ENCODE measurements at regions not wholly inside any gene's neighbourhood (a gene's known extent, or its start where the extent isn't known, plus 50 kb on each side); places are given as distances from the start of the nearest gene placed in this dataset.

DNA sequence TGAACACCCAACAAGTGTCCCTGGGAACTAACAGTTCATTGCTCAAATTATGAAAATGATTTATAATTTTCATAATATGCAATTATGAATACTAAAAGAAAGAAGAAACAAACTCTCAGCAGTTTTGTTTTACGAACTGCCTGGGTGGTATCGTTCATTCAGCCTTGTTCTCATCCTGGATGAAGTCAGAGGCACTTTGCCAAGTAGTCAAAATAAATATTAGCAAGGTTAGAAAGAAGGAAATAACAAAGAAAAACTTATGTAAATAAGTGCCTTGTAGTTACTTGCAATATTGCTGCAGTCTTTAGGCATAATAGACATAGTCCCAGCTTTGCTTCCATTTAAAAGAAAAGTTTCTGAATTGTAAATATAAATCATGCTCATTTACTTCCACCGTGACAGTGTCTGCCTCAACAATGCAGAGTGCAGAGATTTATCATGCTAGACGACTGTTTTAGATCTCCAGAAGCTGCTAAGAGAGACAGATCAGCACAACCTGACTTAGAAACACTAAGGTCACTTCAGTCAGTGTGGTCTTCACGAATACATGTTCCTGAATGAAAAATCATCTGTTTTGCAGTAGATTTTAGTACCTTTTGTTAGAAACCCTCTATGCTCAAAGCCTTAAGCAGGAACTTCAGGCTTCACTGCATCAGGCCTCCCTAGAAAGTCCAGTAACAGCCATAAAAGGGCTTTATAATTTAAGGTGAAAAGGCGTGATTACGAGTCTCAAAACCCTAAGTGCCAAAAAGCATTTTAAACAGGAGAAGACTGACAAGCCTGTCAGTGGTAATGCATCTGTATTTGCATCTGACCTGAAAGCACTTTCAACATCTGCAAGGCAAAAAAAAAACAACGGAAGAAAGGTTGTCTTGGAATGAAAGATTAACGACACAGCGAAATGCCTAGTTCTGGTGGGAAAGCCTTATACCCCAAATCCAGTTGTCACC, 92.1 kb downstream of the TMEM167A start:
- no peak for TF ChIP-seq CTCF (IDR thresholded peaks at IDR 0.05)
- no peak for TF ChIP-seq POLR2A (IDR thresholded peaks at IDR 0.05)

Data from uterus (tissue), 2 donors.